NCI-H82 treated with DMSO at 0.1 percent for 48 hours (cell line): ENCODE measurements at regions not wholly inside any gene's neighbourhood (a gene's known extent, or its start where the extent isn't known, plus 50 kb on each side); places are given as distances from the start of the nearest gene placed in this dataset.
"Not testable (repeated sequence)": the region's sequence is repeated elsewhere in the genome, so short reads cannot be mapped to it uniquely, and the experiment has no call there.

Experiments
- DNase-seq: peaks from one replicate; lab custom pipeline; 2025; ENCODE audit not compliant: unreplicated experiment; lab: John Stamatoyannopoulos, UW

DNA sequence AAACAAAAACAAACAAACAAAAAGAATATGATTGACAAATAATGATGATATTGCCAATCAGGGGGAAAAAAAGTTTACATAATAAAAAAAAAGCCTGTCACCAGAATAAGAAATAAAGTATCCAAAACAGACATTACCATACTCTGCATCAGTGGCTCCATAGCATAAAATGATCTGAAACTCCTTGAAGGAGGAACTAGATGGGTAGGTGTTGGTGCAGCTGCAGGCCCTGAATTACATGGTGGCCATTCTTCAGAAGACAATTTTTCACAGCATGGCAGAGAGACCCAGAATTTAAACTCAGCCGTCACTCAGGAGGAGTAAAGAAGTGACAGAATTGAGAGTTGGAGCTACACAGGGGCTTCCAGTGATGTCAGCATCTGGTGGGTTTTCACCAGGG is 60.2 kb downstream of the GLUL start:
- DNase-seq: no peak

DNA sequence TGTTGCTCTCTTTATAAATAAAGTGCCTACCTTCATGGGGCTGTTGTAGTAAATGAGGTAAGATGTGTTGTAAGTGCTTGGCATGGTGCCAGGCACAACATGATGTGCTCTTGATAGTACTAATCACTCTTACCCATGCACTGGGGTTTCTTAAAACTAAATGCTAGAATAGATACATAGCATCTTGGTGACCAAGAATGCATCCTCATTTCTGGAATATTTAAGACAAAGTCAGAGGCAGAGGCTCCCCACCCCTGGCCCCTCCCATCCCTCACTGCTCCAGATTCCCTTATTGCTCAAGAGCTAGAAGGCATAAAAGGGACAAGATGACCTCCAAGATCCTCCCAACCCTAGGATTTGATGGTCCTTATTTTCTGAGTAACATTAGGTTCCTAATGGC is 61.3 kb downstream of the GLUL start:
- DNase-seq: peak; percentile 30

GRCh38 chr1:182329471-182329870 is 62.1 kb downstream of the GLUL start:
- DNase-seq: no peak

DNA sequence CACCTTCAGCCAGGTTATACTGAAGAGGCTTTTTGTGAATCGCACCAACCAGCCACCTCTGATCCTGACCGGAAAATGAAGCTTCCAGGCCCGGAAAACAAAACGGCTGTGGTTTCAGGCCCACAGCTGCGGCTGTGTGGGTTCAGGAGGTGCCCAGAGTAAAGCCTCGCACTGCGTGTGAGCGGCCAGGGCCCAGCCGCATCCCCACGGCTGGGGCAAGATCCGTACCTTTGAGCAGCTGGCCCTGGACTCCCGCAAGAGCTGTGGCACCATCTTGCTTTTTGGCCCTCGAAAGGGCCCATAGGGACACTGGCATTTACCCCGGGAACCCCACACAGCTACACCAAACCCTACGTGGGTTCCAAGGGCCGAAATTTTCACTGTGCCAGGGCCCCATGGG is 63.0 kb downstream of the GLUL start:
- no peak for DNase-seq

DNA sequence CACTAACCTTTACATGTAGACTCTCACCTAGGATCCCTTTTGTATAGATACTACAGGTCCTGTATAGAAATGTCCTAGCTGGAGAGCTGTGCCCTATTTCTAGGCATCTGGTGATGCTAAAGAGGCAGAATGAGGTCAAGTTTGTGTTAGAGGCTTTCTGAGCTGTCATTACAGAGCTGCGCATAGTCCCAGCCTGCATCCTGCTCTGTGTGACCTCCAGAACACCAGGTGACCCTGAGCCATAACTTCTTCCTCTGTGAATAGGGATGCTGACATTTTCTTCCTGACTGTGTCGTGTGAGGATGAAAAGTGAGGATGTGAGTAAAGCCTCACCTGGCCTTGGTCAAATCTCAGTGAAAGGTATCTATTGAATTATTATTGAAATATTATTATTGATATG is 66.3 kb downstream of the GLUL start:
- DNase-seq: no peak

GRCh38 chr1:182321532-182321931 is 70.1 kb downstream of the GLUL start:
- not testable (repeated sequence) for DNase-seq

GRCh38 chr1:182317611-182318161 is 73.9 kb downstream of the GLUL start:
- peak; percentile 93 for DNase-seq

DNA sequence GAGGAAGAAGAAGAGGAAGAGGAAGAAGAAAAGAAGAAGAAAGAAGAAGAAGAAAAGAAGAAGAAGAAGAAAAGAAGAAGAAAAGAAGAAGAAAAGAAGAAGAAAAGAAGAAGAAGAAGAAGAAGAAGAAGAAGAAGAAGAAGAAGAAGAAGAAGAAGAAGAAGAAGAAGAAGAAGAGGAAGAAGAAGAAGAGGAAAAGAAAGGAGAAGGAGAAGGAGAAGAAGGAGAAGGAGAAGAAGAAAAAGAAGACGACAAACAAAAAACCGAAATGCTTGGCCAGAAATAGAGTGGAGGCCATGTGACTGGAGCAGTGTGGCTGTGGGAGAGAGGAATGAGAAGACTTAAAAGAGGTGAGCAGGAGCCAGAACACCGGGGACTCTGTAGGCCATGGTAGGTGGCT is 75.1 kb downstream of the GLUL start:
- not testable (repeated sequence) for DNase-seq

DNA sequence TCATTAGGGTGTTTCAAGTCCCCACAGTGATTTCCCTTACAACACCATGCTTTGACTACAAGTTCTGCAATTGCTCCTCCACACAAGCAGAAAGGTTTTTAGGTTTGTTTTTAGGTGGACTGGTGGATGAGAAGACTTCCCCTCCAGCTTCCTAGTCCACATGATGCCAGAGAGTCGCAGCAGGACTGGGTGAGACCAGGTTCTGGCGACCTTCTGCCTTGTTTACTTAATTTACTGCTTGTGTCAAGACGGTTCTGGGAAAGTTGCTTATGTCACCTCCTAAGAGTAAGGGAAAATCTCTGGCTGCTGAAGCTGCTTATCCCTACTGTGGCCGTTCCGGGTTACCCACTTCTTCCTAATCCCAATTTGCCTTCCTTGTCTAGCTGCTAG is 76.4 kb downstream of the GLUL start:
- DNase-seq: peak; percentile 98

- no peak for DNase-seq
These were observed 81.8 kb downstream of the GLUL start for GRCh38 chr1:182309631-182310351.

DNA sequence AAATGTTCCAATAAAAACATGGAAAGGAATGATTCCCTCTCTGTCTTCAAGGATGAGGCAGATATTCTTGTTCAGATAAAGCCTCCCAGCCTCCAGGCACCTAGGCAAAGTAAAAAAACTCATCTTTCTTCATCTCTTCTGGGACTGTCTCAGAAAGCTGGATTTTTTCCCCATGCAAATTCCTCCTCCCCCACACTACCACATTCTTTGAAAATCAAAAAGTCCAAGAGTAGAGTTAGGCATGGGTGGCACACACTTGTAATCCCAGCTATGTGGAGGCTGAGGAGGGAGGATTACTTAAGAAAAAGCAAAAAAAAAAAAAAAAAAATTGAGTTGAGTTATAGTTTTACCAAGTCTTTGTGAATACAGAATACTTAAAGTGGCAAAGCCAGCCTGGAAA is 82.8 kb downstream of the GLUL start:
- DNase-seq: no peak

DNA sequence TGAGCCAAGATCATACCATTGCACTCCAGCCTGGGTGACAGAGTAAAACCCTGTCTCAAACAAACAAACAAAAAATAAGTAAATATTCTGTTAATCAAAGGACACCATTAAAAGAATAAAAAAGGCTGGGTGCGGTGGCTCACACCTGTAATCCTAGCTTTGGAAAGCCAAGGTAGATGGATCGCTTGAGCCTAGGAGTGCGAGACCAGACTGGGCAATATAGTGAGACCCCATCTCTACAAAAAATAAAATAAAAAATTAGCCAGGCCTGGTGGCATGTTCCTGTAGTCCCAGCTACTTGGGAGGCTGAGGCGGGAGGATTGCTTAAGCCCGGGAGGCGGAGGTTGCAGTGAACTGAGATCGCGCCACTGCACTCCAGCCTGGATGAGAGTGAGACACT is 84.1 kb downstream of the GLUL start:
- DNase-seq: not testable (repeated sequence)

GRCh38 chr1:182305861-182306260 is 85.7 kb downstream of the GLUL start:
- no peak for DNase-seq

DNA sequence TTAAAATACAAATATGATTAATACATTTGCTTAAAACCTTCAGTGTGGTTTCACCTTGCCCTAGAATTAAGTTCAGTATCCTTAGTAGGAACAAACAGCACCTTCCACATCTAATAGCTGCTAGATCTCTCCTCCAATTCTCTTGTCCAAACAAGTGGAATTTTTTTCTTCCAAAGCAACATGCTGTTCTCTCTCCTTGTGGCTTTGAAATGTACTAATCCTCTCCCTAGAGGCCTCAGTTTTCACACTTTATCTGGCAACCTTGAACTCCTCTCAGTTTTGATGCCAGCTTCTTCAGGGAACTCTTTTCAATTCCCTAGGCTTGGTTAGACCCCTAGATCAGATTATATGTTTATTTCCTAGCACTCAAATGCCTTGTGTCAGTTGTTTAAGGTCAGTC is 87.0 kb downstream of the GLUL start:
- peak; percentile 62 for DNase-seq

GRCh38 chr1:182304218-182304617 is 87.4 kb downstream of the GLUL start:
- DNase-seq: no peak

- no peak for DNase-seq
These were observed 87.8 kb downstream of the GLUL start for GRCh38 chr1:182303778-182304177.

GRCh38 chr1:182301467-182302198 is 90.0 kb downstream of the GLUL start:
- DNase-seq: peak; percentile 96

- no peak for DNase-seq
These were observed 90.6 kb downstream of the GLUL start for GRCh38 chr1:182301026-182301436.

DNA sequence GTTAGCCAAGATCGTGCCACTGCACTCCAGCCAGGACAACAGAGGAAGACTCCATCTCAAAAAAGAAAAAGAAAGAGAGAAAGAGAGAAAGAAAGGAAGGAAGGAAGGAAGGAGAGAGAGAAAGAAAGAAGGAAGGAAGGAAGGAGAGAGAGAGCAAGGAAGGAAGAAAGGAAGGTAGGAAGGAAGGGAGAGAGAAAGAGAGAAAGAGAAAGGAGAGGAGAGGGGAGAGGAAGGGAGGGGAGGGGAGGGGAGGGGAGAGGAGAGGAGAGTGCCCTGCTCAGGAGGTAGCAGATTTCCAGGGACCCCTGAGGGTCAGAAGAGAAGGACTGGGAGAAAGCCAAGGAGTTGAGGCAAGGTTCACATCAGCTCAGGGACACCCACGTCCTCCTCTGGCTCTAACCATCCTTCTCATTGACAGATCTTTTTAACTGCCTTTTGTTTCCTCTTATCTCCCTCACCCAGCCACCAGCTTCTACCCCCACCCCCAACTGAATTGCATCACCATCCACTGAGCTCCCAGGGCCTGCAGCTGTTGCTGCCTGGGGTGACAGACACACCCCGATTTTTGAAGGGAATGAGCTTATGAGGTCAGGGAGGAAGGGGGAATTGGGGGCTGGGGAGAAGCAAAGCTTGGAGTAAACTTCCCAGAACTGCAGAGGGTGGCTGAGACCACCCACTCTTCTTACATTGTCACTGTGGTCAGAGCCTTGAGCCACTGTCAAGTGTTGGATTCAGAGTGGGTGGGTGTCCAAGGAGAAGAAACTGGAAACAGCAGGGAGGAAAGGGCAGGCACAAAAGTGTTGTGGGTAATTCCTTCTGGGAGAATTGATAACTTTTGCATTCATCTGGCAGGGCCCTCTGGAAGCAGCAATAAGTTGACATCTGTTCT is 91.6 kb downstream of the GLUL start:
- peak; percentile 67 for DNase-seq

DNA sequence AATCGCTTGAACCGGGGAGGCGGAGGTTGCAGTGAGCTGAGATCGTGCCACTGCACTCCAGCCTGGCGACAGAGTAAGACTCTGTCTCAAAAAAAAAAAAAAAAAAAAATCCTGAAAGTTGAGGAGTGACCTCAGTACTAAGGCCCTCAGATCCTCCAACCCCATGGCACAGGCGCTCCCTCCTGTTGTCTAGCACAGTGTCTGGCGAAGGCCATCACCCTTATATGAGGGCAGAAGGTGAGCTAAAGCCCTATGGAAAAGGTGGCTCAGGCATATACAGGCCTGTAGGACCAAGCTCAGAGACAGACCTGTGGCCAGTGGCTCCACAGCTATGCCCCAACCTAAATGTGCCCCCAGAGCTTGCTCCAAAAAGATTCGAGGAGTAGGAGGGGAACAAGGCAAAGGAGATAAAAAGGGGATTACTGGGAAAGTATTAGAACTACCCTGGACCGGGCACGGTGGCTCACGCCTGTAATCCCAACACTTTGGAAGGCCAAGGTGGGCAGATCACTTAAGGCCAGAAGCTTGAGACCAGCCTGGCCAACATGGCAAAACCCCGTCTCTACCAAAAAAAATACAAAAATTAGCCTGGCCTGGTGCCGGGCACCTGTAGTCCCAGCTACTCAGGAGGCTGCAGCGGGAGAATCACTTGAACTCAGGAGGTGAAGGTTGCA is 92.4 kb downstream of the GLUL start:
- DNase-seq: not testable (repeated sequence)

DNA sequence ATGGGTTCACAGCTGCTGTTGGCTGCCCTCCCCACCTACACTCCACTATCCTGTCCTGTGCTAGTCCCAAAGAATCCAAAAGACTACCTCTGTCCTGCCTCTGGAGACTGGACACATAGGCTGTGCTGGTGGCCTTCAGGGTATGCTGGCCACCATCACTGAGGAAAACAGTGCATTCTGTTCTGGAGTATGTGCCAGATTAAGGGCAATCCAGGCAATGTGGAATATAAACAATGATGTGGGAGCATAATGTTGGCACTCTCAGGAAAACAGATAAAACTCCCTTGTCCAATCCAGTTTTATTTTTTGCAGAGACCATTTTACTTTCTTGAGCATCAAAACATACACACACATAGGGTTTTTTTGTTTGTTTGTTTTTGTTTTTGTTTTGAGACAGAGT is 94.3 kb downstream of the GLUL start:
- DNase-seq: no peak
